ENCODE measurements at regions not wholly inside any gene's neighbourhood (a gene's known extent, or its start where the extent isn't known, plus 50 kb on each side); places are given as distances from the start of the nearest gene placed in this dataset.
"Not testable (repeated sequence)": the region's sequence is repeated elsewhere in the genome, so short reads cannot be mapped to it uniquely, and the experiment has no call there.

GRCh38 chr13:86399572-86399971 lies 600.4 kb upstream of the SLITRK6 start:
- in situ Hi-C loops (cut with HindIII; ENCODE audit: low pct_unique_long_range_greater_than_20kb, low sequenced_read_pairs) = no loop called here
- DNase-seq (ENCODE audit: low read depth, low spot score) = no peak

DNA sequence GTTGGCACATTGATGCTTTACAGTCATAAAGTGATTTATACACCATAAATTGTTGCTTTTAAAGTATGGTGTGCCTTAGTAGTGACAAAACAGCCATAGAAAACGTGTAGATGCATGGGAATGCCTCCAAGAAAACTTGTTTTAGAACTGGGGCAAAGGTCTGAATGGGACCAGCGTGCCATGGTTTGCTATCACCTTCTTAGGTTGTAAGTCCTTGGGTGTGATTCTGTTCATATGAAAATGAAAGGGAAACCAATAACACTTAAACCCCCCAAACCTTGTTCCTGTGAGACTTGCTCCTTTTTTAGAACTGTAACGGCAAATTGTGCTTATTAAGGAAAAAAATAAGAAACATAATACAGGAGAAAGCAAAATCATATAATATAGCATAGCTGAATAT lies 603.3 kb upstream of the SLITRK6 start:
- in situ Hi-C loops (cut with HindIII; ENCODE audit: low pct_unique_long_range_greater_than_20kb, low sequenced_read_pairs) = no loop called here
- DNase-seq (ENCODE audit: low read depth, low spot score) = no peak

DNA sequence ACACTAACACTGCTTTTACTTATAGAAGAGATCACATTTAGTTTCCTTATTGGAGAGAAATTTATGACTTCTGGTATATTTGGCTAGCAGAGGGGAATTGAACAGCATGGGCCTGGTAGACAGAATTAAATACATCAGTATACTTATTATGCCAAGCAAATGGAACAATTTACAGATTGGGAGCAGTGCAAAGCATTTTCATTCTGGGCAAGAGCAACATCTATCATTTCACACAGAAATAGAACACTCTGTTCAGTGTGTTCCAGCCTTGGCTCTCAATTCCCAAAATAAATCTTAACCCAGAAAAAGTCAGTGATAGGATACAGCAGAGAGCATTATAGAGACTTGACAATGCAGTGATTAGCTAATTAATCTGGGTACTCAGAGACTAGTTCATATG lies 604.0 kb upstream of the SLITRK6 start:
- no peak for DNase-seq (ENCODE audit: low read depth, low spot score)
- in situ Hi-C loops (cut with HindIII; ENCODE audit: low pct_unique_long_range_greater_than_20kb, low sequenced_read_pairs) = no loop called here

DNA sequence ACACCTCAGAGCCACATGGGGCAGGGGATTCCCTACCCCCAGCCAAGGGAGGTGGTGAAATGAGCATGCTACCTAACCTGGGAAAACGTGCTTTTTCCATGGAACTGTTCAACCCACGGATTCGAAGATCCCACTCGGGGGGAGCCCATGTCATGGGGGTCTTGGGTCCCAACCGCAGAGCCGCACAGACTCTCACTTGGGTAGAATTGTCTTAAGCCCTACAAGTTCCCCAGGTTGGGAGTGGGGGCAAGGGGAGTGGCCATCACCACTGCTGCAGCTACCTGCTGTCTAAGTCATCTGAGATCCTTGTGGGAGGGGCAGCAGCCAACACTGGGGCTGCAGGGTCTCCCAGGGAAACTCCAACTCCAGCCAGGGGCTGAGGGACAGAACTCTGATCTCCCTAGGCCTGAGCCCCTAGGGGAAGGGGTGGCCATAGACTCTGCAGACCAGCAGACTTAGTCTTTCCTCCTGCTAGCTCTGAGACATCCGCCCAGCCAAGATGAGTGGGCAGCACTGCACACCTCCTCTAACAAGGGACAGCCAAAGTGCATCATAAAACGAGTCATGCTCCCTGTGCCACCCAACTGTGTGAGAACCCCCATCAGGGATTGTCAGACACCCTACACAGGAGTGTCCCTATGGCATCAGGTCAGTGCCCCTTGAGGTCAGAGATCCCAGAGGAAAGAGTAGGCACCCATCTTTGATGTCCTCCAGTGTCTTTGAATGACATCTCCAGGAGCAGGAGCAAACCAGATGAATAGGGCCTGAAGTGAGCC lies 610.4 kb upstream of the SLITRK6 start:
- in situ Hi-C loops (cut with HindIII; ENCODE audit: low pct_unique_long_range_greater_than_20kb, low sequenced_read_pairs) = no loop called here
- DNase-seq (ENCODE audit: low read depth, low spot score) = no peak

- DNase-seq (ENCODE audit: low read depth, low spot score) = no peak
- in situ Hi-C loops (cut with HindIII; ENCODE audit: low pct_unique_long_range_greater_than_20kb, low sequenced_read_pairs) = no loop called here
Measured at GRCh38 chr13:86425170-86425815, 626.1 kb upstream of the SLITRK6 start.

- DNase-seq (ENCODE audit: low read depth, low spot score) = no peak
- in situ Hi-C loops (cut with HindIII; ENCODE audit: low pct_unique_long_range_greater_than_20kb, low sequenced_read_pairs) = no loop called here
Measured at GRCh38 chr13:86426437-86426836, 627.2 kb upstream of the SLITRK6 start.

DNA sequence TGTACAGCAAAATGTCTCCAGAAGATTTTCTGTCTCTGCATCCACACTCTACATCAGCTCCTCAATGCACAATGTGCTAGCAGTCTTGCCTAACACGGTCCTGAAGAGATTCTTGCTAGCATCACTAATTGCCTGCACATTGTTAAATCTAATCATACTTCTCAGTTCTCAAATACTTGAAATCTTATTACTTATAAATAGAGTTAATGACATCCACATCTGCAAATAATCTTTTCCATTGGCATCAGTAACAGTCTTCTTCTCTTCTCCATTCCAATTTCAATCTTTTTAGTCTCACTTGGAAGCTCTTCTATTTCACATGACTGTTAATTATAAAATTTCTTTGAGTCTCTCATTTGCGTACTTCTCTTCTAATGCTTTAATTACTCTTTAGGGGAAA lies 630.5 kb upstream of the SLITRK6 start:
- in situ Hi-C loops (cut with HindIII; ENCODE audit: low pct_unique_long_range_greater_than_20kb, low sequenced_read_pairs) = no loop called here
- DNase-seq (ENCODE audit: low read depth, low spot score) = no peak

- in situ Hi-C loops (cut with HindIII; ENCODE audit: low pct_unique_long_range_greater_than_20kb, low sequenced_read_pairs) = no loop called here
- DNase-seq (ENCODE audit: low read depth, low spot score) = no peak
Measured at GRCh38 chr13:86438034-86438433, 638.8 kb upstream of the SLITRK6 start.

GRCh38 chr13:86445206-86445605 lies 646.0 kb upstream of the SLITRK6 start:
- in situ Hi-C loops (cut with HindIII; ENCODE audit: low pct_unique_long_range_greater_than_20kb, low sequenced_read_pairs) = no loop called here
- no peak for DNase-seq (ENCODE audit: low read depth, low spot score)

GRCh38 chr13:86445672-86446071 lies 646.5 kb upstream of the SLITRK6 start:
- in situ Hi-C loops (cut with HindIII; ENCODE audit: low pct_unique_long_range_greater_than_20kb, low sequenced_read_pairs) = no loop called here
- DNase-seq (ENCODE audit: low read depth, low spot score) = no peak

DNA sequence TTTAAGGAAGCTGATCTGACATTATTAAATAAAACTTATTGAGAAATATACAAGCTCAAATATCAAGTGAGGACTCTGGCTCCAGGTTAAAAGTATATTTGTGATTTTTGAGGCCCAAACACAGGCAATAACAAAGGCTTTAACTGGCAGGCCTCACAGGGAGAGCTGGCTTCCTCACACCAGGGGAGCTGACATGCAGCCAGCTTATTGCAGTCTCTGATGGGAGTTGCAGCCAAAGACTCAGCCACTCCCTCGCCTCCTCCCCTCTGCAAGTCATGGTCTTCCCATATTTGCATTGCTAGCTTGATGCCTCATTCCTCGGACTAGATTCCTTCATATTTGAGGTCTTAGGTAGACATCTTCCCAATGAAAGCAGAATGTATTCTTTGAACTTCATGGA lies 647.1 kb upstream of the SLITRK6 start:
- in situ Hi-C loops (cut with HindIII; ENCODE audit: low pct_unique_long_range_greater_than_20kb, low sequenced_read_pairs) = no loop called here
- DNase-seq (ENCODE audit: low read depth, low spot score) = peak; percentile 25

- peak; percentile 15 for DNase-seq (ENCODE audit: low read depth, low spot score)
- in situ Hi-C loops (cut with HindIII; ENCODE audit: low pct_unique_long_range_greater_than_20kb, low sequenced_read_pairs) = no loop called here
Measured at GRCh38 chr13:86447479-86447878, 648.3 kb upstream of the SLITRK6 start.

DNA sequence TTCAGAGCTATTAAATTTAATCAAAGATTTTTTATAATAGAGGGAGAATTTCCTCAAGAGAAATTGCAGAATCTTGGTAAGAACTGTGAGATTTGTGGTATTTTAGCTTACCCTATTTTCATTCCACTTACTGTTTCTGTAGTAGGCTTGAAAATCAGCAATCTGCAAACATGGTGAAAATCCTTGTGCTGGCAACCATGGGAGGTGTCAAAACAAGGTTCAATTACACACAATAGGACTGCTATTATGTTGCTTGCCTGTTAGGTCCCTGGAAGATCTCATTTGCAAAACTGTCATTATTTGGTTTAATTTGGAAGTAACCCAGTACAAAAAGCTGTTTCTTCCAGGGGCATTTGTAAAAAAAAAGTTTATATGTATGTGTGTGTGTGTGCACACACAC lies 662.8 kb upstream of the SLITRK6 start:
- in situ Hi-C loops (cut with HindIII; ENCODE audit: low pct_unique_long_range_greater_than_20kb, low sequenced_read_pairs) = no loop called here
- no peak for DNase-seq (ENCODE audit: low read depth, low spot score)

- in situ Hi-C loops (cut with HindIII; ENCODE audit: low pct_unique_long_range_greater_than_20kb, low sequenced_read_pairs) = no loop called here
- DNase-seq (ENCODE audit: low read depth, low spot score) = peak; percentile 20
Measured at GRCh38 chr13:86464193-86464592, 665.0 kb upstream of the SLITRK6 start.

GRCh38 chr13:86474971-86475370 lies 675.8 kb upstream of the SLITRK6 start:
- in situ Hi-C loops (cut with HindIII; ENCODE audit: low pct_unique_long_range_greater_than_20kb, low sequenced_read_pairs) = no loop called here
- DNase-seq (ENCODE audit: low read depth, low spot score) = no peak

DNA sequence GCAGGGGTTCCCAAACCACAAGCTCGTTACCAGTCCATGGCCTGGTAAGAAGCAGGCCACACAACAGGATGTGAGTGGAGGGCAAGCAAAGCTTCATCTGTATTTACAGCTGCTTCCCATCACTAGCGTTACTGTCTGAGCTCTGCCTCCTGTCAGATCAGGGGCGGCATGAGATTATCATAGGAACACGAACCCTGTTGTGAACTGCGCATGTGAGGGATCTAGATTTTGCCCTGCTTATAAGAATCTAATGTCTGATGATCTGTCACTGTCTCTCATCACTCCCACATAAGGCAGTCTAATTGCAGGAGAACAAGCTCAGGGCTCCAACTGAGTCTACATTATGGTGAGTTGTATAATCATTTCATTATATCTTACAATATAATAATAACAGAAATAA lies 677.4 kb upstream of the SLITRK6 start:
- in situ Hi-C loops (cut with HindIII; ENCODE audit: low pct_unique_long_range_greater_than_20kb, low sequenced_read_pairs) = no loop called here
- no peak for DNase-seq (ENCODE audit: low read depth, low spot score)

DNA sequence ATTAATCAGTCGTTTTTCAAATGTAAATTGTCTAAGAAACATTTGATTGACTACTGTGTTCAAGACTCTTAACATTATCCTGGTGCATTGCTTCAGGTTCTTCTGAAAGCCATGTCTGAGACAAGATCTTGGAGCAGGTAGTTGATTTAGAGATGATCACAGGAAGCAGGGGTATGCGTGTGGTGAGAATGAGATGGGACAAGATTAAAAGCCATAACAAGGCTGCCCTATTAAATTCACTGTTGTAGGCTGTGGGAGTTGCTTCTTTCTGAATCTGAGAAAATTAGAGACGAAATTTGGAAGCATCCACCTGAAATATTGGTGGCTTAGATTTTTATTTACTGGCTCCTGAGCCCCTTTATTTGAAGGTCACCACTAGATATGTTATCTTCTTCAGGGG lies 687.4 kb upstream of the SLITRK6 start:
- in situ Hi-C loops (cut with HindIII; ENCODE audit: low pct_unique_long_range_greater_than_20kb, low sequenced_read_pairs) = no loop called here
- DNase-seq (ENCODE audit: low read depth, low spot score) = no peak

DNA sequence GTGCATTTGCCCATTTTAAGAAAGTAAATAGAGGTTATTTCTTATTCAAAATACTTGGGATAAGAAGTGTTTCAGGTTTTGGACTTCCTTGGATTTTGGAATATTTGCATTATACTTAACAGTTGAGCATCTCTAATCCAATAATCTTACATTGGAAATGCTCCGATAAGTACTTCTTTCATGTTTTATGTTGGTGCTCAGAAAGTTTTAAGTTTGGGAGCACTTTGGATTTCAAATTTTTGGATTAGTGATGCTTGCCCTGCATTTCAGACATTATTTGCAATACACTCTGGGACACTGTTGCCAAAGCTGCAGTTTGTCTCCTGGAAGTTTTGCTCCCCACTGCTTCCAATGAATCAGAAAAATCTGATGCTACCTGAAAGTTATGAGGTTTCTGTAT lies 691.9 kb upstream of the SLITRK6 start:
- in situ Hi-C loops (cut with HindIII; ENCODE audit: low pct_unique_long_range_greater_than_20kb, low sequenced_read_pairs) = no loop called here
- DNase-seq (ENCODE audit: low read depth, low spot score) = no peak

- DNase-seq (ENCODE audit: low read depth, low spot score); in situ Hi-C loops (cut with HindIII; ENCODE audit: low pct_unique_long_range_greater_than_20kb, low sequenced_read_pairs): not testable (repeated sequence)
Measured at GRCh38 chr13:86501931-86502330, 702.7 kb upstream of the SLITRK6 start.
